NCI-H2227 (cell line): ENCODE measurements at regions not wholly inside any gene's neighbourhood (a gene's known extent, or its start where the extent isn't known, plus 50 kb on each side); places are given as distances from the start of the nearest gene placed in this dataset.
"Not testable (repeated sequence)": the region's sequence is repeated elsewhere in the genome, so short reads cannot be mapped to it uniquely, and the experiment has no call there.

ENCODE experiments used
- DNase-seq: peaks from one replicate; lab custom pipeline; 2025; ENCODE audit not compliant: unreplicated experiment; lab: John Stamatoyannopoulos, UW

DNA sequence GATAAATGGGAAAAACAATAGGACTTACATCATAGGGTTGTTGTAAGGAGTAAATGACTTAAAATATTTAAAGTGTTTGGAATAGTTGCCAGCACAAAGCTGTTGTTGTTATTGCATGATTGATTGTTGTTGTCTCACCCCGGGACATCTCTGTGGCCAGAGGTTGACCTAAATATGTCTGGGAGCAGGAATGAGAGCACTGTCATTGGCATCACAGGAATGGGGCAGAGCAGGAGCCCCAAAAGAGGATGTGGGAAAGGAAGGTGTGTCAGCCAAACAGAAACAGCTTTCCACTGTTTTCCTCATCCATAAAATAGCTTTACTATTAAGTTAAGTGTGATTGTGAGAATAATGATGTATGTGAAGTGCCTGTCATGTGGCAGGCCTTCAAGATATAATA lies 121.6 kb downstream of the TMEM168 start:
- no peak for DNase-seq

DNA sequence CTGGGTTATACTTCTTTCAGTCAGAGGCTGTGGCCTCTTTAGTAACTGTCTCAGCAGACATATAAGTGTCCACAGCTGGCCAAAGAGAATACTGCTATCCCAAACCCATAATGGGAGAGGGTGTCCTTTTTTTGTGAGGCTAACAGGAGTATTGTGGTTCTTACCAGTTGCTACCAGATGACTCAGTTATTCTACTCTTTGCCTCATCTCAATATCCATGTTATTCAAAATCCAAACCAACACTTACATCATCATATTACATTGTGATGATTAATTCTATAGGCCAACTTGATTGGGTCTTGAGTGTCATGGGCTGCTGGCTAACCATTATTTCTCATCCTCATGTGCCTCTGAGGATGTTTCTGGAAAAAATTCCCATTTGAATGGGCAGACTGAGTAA lies 120.9 kb downstream of the TMEM168 start:
- no peak for DNase-seq

DNA sequence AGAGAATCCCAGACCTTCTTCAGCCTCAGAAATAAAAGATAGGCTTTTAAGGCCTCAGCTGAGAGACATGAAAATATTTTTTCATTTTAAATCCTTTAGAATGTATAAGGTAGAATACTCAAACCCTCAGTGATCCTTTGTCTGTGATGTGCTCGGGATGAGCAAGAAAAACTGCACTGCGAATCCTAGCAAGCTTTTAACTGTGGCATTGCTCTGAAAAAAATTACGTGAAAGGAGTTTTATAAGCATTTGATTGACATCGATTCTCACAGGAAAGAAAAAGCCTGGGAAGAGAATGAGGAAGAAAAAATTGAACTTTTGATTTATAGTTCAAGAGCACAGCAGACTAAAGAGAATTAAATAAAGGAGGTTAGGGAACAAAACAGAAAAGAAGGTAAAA lies 120.0 kb downstream of the TMEM168 start:
- DNase-seq = no peak

DNA sequence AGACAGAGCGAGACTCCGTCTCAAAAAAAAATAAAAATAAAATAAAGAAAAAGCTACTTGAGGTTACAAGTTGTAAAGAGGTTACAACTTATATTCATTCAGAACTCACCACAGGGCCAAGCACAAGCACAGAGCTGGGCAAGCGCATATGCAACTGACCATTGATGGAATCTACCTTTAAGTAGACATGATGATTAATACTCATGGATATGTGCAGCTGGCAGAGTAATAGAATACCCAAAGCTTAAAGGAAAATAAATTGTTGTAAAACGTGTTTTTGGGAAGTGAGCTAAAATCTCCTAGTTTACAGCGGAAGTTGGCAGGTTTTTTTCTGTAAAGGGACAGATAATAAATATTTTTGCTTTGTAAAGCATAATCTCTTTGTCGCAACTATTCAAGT lies 111.6 kb downstream of the TMEM168 start:
- DNase-seq = no peak

DNA sequence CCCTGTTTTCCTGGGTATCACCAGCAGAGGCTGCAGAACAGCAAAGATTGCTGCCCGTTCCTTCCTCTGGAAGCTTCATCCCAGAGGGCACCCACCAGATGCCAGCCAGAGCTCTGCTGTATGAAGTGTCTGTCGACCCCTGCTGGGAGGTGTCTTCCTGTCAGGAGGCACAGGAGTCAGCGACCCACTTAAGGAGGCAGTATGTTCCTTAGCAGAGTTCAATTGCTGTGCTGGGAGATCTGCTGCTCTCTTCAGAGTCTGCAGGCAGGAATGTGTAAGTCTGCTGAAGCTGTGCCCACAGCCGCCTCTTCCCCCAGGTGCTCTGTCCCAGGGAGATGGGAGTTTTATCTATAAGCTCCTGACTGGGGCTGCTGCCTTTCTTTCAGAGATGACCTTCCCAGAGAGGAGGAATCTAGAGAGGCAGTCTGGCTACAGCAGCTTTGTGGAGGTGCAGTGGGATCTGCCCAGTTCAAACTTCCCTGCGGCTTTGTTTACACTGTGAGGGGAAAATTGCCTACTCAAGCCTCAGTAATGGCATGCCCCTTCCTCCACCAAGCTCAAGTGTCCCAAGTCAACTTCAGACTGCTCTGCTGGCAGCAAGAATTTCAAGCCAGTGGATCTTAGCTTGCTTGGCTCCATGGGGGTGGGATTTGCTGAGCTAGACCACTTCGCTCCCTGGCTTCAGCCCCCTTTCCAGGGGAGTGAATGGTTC lies 100.6 kb downstream of the TMEM168 start:
- DNase-seq = not testable (repeated sequence)

DNA sequence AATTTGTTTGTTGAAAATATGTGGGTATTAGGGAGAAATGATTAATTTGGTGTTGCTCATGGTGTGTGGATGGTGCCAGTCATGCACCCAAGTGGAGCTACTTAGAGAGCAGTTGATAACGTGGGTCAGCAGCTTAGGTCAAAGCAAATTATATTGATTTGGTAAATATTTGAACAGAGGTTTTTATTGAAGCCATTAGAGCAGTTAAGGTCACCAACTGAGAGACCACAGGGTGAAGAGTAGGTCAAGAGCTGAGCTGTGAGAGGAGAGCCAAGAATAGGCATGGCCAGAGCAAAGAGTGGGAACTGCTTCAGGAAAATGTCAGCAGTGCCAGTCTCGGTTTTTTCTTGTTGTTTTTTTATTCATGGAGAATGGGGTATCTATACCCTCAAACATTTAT lies 97.9 kb downstream of the TMEM168 start:
- DNase-seq = no peak

DNA sequence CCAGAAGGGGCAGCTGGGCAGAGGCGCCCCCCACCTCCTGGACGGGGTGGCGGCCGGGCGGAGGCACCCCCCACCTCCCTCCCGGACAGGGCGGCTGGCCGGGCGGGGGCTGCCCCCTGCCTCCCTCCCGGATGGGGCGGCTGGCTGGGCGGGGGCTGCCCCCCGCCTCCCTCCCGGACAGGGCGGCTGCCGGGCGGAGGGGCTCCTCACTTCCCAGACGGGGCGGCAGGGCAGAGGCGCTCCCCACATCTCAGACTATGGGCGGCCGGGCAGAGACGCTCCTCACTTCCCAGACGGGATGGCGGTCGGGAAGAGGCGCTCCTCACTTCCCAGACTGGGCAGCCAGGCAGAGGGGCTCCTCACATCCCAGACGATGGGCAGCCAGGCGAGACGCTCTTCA lies 93.0 kb downstream of the TMEM168 start:
- DNase-seq = not testable (repeated sequence)

DNA sequence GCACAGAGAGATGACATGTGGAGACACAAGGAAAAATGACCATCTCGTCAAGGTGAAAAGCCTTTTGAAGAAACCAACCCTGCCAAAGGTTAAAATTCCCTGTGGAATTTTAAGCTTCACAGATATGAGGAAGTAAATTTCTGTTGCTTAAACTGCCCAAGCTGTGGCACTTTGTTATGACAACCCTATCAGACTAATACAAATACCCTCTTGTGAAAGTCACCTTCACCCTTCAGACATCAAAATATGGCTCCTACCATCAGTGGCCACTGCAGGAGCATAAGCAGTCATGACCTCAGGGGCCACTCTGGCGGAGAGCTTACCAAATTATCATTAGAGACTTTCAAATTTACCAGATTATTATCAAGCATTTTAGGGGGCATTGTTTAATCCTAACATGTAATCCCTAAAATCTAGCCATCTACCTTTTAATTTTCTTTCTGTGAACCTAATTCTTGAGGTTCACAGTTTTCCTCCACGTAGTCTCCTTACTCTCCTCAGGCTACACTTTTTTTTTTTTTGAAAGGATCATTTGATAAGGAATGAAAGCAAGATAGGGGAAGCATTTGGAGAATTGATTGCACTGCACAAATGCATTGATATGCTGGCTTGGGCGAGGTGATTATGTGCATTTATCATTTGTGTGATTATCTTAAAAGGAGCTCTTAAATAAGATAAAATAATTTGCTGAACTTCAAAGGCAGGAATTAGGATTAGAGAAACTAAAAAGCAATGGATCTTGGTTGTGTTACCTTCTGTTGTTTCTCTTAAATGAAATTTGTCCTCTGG lies 90.3 kb downstream of the TMEM168 start:
- no peak for DNase-seq

DNA sequence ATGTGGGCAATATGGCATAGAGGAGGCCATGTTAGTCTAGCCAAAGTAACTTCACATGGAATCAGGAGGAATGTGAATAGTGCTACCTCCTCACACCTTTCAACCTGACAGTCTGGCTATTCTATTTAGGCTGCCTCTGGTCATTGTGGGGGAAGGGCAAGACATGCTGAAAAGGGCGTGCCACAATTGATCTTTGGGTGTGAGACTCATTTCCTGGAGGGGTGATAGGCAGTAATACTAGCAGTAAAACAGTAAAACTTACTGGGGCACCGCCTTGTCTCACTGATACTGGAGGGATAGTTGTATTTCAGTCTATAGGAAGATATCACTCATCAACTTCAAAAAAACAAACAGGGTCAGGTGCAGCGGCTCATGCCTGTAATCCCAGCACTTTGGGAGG lies 88.7 kb downstream of the TMEM168 start:
- DNase-seq = no peak

DNA sequence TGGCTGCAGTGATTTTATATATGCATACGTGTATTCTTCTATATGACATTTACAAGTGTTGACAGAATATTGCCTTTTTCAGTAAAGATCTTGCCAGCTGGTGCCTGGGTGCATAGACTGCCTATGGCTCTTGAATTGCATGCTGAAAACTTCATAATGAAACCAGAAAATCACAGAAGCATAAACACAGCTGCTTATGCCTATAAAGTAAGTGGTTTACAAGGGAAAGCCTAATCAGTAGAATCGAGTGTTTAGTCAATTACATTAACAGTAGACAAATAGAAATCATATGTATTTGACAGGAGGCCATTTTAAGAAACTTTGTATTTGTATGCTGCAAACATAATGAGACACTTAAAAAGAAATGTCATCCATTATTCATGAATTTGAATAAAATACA lies 82.5 kb downstream of the TMEM168 start:
- no peak for DNase-seq

DNA sequence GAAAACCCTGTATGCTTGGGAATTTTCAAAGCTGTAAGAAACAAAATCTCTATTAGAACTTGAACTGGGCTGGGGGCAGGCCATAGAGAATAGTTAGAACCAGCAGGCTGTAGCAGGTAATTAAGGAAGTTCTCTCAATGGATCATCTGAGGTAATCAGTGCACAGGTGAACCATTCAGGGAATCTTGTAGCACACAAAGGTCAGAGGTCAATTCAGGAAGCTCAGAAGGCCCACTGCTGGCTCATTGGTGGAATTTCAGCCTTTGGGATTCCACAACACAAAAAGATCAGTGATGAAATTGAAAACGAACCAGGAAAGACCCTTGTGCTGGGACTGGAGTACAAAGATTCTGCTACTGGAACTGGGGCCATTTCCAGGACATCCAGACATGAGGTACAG lies 82.0 kb downstream of the TMEM168 start:
- DNase-seq = no peak
